Suprapubic skin (tissue), 4 donors: ENCODE measurements at regions not wholly inside any gene's neighbourhood (a gene's known extent, or its start where the extent isn't known, plus 50 kb on each side); places are given as distances from the start of the nearest gene placed in this dataset.
A peak's percentile ranks its signal among the peaks of the same experiment; 100 is the strongest.

ENCODE experiments used
- DNase-seq, 2 donors: peaks; one replicate each; pipeline ENCODE4 v3.0.0-alpha.2; 2019; ENCODE audit warnings: low spot score in 2 of 2
- H3K27ac ChIP-seq: fragments of 200-600 bp; sonication (generic); one replicate; pipeline ENCODE4 v1.5.1; 2019
- H3K27me3 ChIP-seq: fragments of 200-600 bp; sonication (generic); one replicate; pipeline ENCODE4 v1.5.1; 2019
- H3K36me3 ChIP-seq: fragments of 200-600 bp; sonication (generic); one replicate; pipeline ENCODE4 v1.5.1; 2019
- H3K4me1 ChIP-seq: fragments of 200-600 bp; sonication (generic); one replicate; pipeline ENCODE4 v1.5.1; 2019
- H3K4me3 ChIP-seq: fragments of 200-600 bp; sonication (generic); one replicate; pipeline ENCODE4 v1.5.1; 2019; ENCODE audit warnings: mild to moderate bottlenecking
- H3K9me3 ChIP-seq: fragments of 200-600 bp; sonication (generic); one replicate; pipeline ENCODE4 v1.5.1; 2019
- CTCF ChIP-seq, 2 donors: fragments of 200-600 bp in 1 of 2; fragments of 450-650 bp in 1 of 2; sonication (generic) in 1 of 2; IDR thresholded peaks; one replicate each; pipeline ENCODE4 v1.5.1; 2016 to 2019; ENCODE audit warnings: antibody characterized with exemption in 2 of 2, mild to moderate bottlenecking in 1 of 2, moderate library complexity in 1 of 2
- EP300 ChIP-seq: sonication (generic); formaldehyde crosslinking; IDR thresholded peaks from one replicate; pipeline ENCODE4 v1.6.1; 2017; ENCODE audit warnings: antibody characterized with exemption
- POLR2A ChIP-seq, 2 donors: fragments of 450-650 bp; IDR thresholded peaks; one replicate each; pipeline ENCODE4 v1.6.1; 2017; ENCODE audit warnings: antibody characterized with exemption in 2 of 2, mild to moderate bottlenecking in 2 of 2, moderate library complexity in 2 of 2
- POLR2AphosphoS5 ChIP-seq, 3 donors: sonication (generic); formaldehyde crosslinking; IDR thresholded peaks; one replicate each; pipeline ENCODE4 v1.6.1; 2017; ENCODE audit warnings: antibody characterized with exemption in 3 of 3
- WGBS: methylation state at CpG from one replicate; pipeline ENCODE4 v1.1.5; 2018; 5-methylcytosine and 5-hydroxymethylcytosine counted together

- Histone ChIP-seq H3K4me1 (no peaks in the 10 kb centered on the region), H3K4me3 (no peak overlapping the region), H3K36me3 (no peaks in the 10 kb centered on the region), H3K27ac (no peak overlapping the region), H3K9me3 (no peaks in the 10 kb centered on the region), H3K27me3 (no peaks in the 10 kb centered on the region)
- TF ChIP-seq POLR2A (IDR thresholded peaks at IDR 0.05) (no peak), CTCF (IDR thresholded peaks at IDR 0.05) (no peak), POLR2AphosphoS5 (IDR thresholded peaks at IDR 0.05) (no peak), EP300 (no peak)
- no peak for DNase-seq
Measured at GRCh38 chr5:97417986-97418385, 234.9 kb upstream of the RIOK2 start.

GRCh38 chr5:97418462-97418861 lies 235.4 kb upstream of the RIOK2 start:
- DNase-seq: no peak
- Histone ChIP-seq H3K4me3 (no peak overlapping the region), H3K36me3 (no peaks in the 10 kb centered on the region), H3K4me1 (no peaks in the 10 kb centered on the region), H3K27me3 (no peaks in the 10 kb centered on the region), H3K27ac (no peak overlapping the region), H3K9me3 (no peaks in the 10 kb centered on the region)
- TF ChIP-seq POLR2AphosphoS5 (IDR thresholded peaks at IDR 0.05): no peak
- no peak for TF ChIP-seq CTCF (IDR thresholded peaks at IDR 0.05)
- TF ChIP-seq POLR2A (IDR thresholded peaks at IDR 0.05): no peak
- no peak for TF ChIP-seq EP300
- WGBS: 40% methylated on average over 1 of the region's 1 CpG

GRCh38 chr5:97420646-97421045 lies 237.6 kb upstream of the RIOK2 start:
- Histone ChIP-seq H3K9me3 (no peaks in the 10 kb centered on the region), H3K4me1 (no peaks in the 10 kb centered on the region), H3K36me3 (no peaks in the 10 kb centered on the region), H3K27ac (no peak overlapping the region), H3K27me3 (no peaks in the 10 kb centered on the region), H3K4me3 (no peak overlapping the region)
- WGBS: 28% methylated on average over 1 of the region's 1 CpG
- DNase-seq: no peak
- TF ChIP-seq POLR2A (IDR thresholded peaks at IDR 0.05) (no peak), POLR2AphosphoS5 (IDR thresholded peaks at IDR 0.05) (no peak), CTCF (IDR thresholded peaks at IDR 0.05) (no peak), EP300 (no peak)

- Histone ChIP-seq H3K4me1 (no peaks in the 10 kb centered on the region), H3K27me3 (no peaks in the 10 kb centered on the region), H3K4me3 (no peak overlapping the region), H3K27ac (no peak overlapping the region), H3K9me3 (no peaks in the 10 kb centered on the region), H3K36me3 (no peaks in the 10 kb centered on the region)
- DNase-seq: no peak
- 75% methylated on average over 3 of the region's 3 CpGs for WGBS
- TF ChIP-seq EP300: no peak
- TF ChIP-seq CTCF (IDR thresholded peaks at IDR 0.05): no peak
- no peak for TF ChIP-seq POLR2AphosphoS5 (IDR thresholded peaks at IDR 0.05)
- no peak for TF ChIP-seq POLR2A (IDR thresholded peaks at IDR 0.05)
Measured at GRCh38 chr5:97422678-97423077, 239.6 kb upstream of the RIOK2 start.

- WGBS: 80% methylated on average over 4 of the region's 4 CpGs
- Histone ChIP-seq H3K36me3 (no peaks in the 10 kb centered on the region), H3K4me1 (no peaks in the 10 kb centered on the region), H3K4me3 (no peak overlapping the region), H3K27ac (no peak overlapping the region), H3K27me3 (no peaks in the 10 kb centered on the region), H3K9me3 (no peaks in the 10 kb centered on the region)
- peak in 1 of 2 donors; percentile 11 for TF ChIP-seq CTCF (IDR thresholded peaks at IDR 0.05)
- no peak for TF ChIP-seq EP300
- TF ChIP-seq POLR2AphosphoS5 (IDR thresholded peaks at IDR 0.05): no peak
- DNase-seq: no peak
Measured at GRCh38 chr5:97425511-97425910, 242.5 kb upstream of the RIOK2 start.
